CD14-positive monocyte (primary cell): ENCODE measurements at regions not wholly inside any gene's neighbourhood (a gene's known extent, or its start where the extent isn't known, plus 50 kb on each side); places are given as distances from the start of the nearest gene placed in this dataset.

Experiments used
- DNase-seq, 3 donors: peaks; one replicate each; pipeline ENCODE4 v3.0.0-alpha.2; 2011 to 2022
- H2AFZ ChIP-seq: 2 replicates; pipeline ENCODE4 v1.6.0; 2012; ENCODE audit warnings: mild to moderate bottlenecking, low read depth, low read length, inconsistent platforms; ENCODE audit not compliant: insufficient read depth, poor library complexity, severe bottlenecking
- H3K27ac ChIP-seq, 2 donors: 1 replicate in 1 of 2; 2 replicates in 1 of 2; pipeline ENCODE4 v1.5.1; 2012 to 2013; ENCODE audit warnings: low read length in 2 of 2, control low read depth in 1 of 2, inconsistent platforms in 1 of 2, low read depth in 1 of 2, mild to moderate bottlenecking in 1 of 2
- H3K27me3 ChIP-seq, 2 donors: one replicate each; pipeline versions ENCODE4 v1.6.0 to v1.6.1; 2011 to 2013; ENCODE audit warnings: low read length in 2 of 2; ENCODE audit not compliant: control insufficient read depth in 2 of 2, insufficient read depth in 2 of 2
- H3K36me3 ChIP-seq, 2 donors: replicated peaks in 1 of 2; 1 replicate in 1 of 2; 2 replicates in 1 of 2; pipeline versions ENCODE4 v1.5.1 to v1.6.1; 2012 to 2013; ENCODE audit warnings: low read length in 2 of 2, control low read depth in 1 of 2, inconsistent platforms in 1 of 2, mild to moderate bottlenecking in 1 of 2; ENCODE audit not compliant: insufficient read depth in 2 of 2, control insufficient read depth in 1 of 2
- H3K4me1 ChIP-seq, 2 donors: 1 replicate in 1 of 2; 2 replicates in 1 of 2; pipeline versions ENCODE4 v1.5.1 to v1.6.1; 2012 to 2013; ENCODE audit warnings: low read length in 2 of 2, control low read depth in 1 of 2, inconsistent platforms in 1 of 2, mild to moderate bottlenecking in 1 of 2, moderate library complexity in 1 of 2; ENCODE audit not compliant: insufficient read depth in 2 of 2, control insufficient read depth in 1 of 2
- H3K4me2 ChIP-seq: replicated peaks from 2 replicates; pipeline ENCODE3; 2012; ENCODE audit warnings: low read length, moderate library complexity, mild to moderate bottlenecking; ENCODE audit not compliant: poor library complexity, severe bottlenecking; ENCODE audit errors: extremely low read depth
- H3K4me3 ChIP-seq, 3 experiments: fragments of 200-600 bp in 1 of 3; sonication (generic) in 1 of 3; replicated peaks in 1 of 3; 1 replicate in 2 of 3; 2 replicates in 1 of 3; pipeline ENCODE4 v1.5.1; 2011 to 2013; ENCODE audit warnings: low read length in 3 of 3, mild to moderate bottlenecking in 3 of 3, control low read depth in 2 of 3, low read depth in 2 of 3, inconsistent platforms in 1 of 3, moderate library complexity in 1 of 3
- H3K79me2 ChIP-seq: 2 replicates; pipeline ENCODE4 v1.6.0; 2012; ENCODE audit warnings: mild to moderate bottlenecking, control low read depth, inconsistent platforms, low read length, moderate library complexity; ENCODE audit not compliant: insufficient read depth
- H3K9ac ChIP-seq: 2 replicates; pipeline ENCODE4 v1.6.0; 2017; ENCODE audit warnings: low read length, mild to moderate bottlenecking; ENCODE audit not compliant: insufficient read depth, poor library complexity, severe bottlenecking
- H3K9me3 ChIP-seq, 2 donors: replicated peaks in 1 of 2; 1 replicate in 1 of 2; 2 replicates in 1 of 2; pipeline versions ENCODE4 v1.5.1 to v1.6.1; 2012 to 2013; ENCODE audit warnings: low read length in 2 of 2, control low read depth in 1 of 2; ENCODE audit not compliant: control insufficient read depth in 1 of 2, insufficient read depth in 1 of 2
- H4K20me1 ChIP-seq: 2 replicates; pipeline ENCODE4 v1.6.0; 2012; ENCODE audit warnings: mild to moderate bottlenecking, low read length, control low read depth, moderate library complexity; ENCODE audit not compliant: insufficient read depth
- H3K27ac Mint-ChIP-seq, 7 donors: one replicate each; pipeline ENCODE4 v1.8.0; 2020; ENCODE audit warnings: mild to moderate bottlenecking in 7 of 7, mixed read lengths in 7 of 7, moderate library complexity in 6 of 7, inconsistent platforms in 2 of 7
- H3K27me3 Mint-ChIP-seq, 3 donors: one replicate each; pipeline ENCODE4 v1.8.0; 2021 to 2022; ENCODE audit warnings: low read depth in 3 of 3, mild to moderate bottlenecking in 3 of 3, mixed read lengths in 3 of 3, moderate library complexity in 3 of 3, inconsistent platforms in 1 of 3
- H3K36me3 Mint-ChIP-seq, 2 donors: one replicate each; pipeline ENCODE4 v1.8.0; 2020; ENCODE audit warnings: mixed read lengths in 2 of 2, inconsistent platforms in 1 of 2, mild to moderate bottlenecking in 1 of 2
- H3K4me1 Mint-ChIP-seq: one replicate; pipeline ENCODE4 v1.8.0; 2020; ENCODE audit warnings: mild to moderate bottlenecking, mixed read lengths
- H3K4me3 Mint-ChIP-seq, 2 donors: one replicate each; pipeline ENCODE4 v1.8.0; 2020; ENCODE audit warnings: mild to moderate bottlenecking in 2 of 2, mixed read lengths in 2 of 2, moderate library complexity in 1 of 2
- H3K9me3 Mint-ChIP-seq, 7 donors: one replicate each; pipeline ENCODE4 v1.8.0; 2020 to 2022; ENCODE audit warnings: mixed read lengths in 7 of 7, mild to moderate bottlenecking in 6 of 7, moderate library complexity in 6 of 7, inconsistent platforms in 2 of 7
- WGBS: methylation state at CpG from one replicate; pipeline ENCODE4 v1.1.5; 2013; ENCODE audit warnings: missing lambda C conversion rate; ENCODE audit not compliant: insufficient coverage; 5-methylcytosine and 5-hydroxymethylcytosine counted together
- intact Hi-C, 2 donors: fragments of 100-400 bp; cut with micrococcal nuclease; formaldehyde crosslinking; loops; one replicate each; pipeline versions ENCODE4 v1.15.0 to v1.15.1; 2023
- TF ChIP-seq, protein P1 (sequence below): fragments of 200-600 bp; IDR thresholded peaks from one replicate; pipeline ENCODE4 v1.8.0; 2022; ENCODE audit warnings: antibody characterized with exemption, mild to moderate bottlenecking

DNA sequence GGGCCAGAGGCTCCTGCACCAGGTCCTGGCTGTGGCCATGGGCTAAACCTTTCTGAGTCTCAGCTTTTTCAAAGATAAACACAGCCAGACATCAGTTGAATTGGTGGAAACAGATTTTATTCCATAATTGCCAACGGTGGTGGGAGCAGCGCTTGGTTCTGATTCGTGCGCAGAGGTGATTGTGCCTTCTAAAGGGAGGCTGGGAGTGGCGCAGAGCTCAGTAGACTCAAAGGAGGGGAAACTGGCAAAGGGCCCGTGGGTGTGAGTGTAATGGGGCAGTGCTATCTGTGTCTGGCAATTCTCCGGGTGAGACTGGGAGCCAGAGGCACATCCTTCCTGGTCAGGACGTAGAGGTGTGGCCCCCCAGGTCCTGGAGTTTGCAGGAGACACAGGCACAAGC is 169.4 kb upstream of the PPP1R26 start:
- peaks cover 4 to 15% (median 7%) of the 10 kb centered on the region in 7 donors for H3K9me3 Mint-ChIP-seq
- no peak overlapping the region for H3K9ac ChIP-seq
- H3K4me1 Mint-ChIP-seq, result no peaks in the 10 kb centered on the region
- no peaks in the 10 kb centered on the region for H3K4me1 ChIP-seq
- H3K27me3 Mint-ChIP-seq, result peaks cover 0 to 10% (median 4%) of the 10 kb centered on the region in 3 donors
- no peaks in the 10 kb centered on the region for H3K36me3 Mint-ChIP-seq
- H3K79me2 ChIP-seq, result no peaks in the 10 kb centered on the region
- H3K27me3 ChIP-seq, result no peaks in the 10 kb centered on the region
- H3K4me3 ChIP-seq, result no peak overlapping the region
- H3K27ac Mint-ChIP-seq, result no peak overlapping the region
- 82% methylated on average over 8 of the region's 8 CpGs for WGBS
- no peak overlapping the region for H2AFZ ChIP-seq
- no peak for DNase-seq
- H3K4me2 ChIP-seq, result no peak overlapping the region
- no peaks in the 10 kb centered on the region for H4K20me1 ChIP-seq
- H3K9me3 ChIP-seq, result peaks cover 0 to 4% of the 10 kb centered on the region in 2 donors
- no peak overlapping the region for H3K4me3 Mint-ChIP-seq
- TF ChIP-seq, protein P1, sequence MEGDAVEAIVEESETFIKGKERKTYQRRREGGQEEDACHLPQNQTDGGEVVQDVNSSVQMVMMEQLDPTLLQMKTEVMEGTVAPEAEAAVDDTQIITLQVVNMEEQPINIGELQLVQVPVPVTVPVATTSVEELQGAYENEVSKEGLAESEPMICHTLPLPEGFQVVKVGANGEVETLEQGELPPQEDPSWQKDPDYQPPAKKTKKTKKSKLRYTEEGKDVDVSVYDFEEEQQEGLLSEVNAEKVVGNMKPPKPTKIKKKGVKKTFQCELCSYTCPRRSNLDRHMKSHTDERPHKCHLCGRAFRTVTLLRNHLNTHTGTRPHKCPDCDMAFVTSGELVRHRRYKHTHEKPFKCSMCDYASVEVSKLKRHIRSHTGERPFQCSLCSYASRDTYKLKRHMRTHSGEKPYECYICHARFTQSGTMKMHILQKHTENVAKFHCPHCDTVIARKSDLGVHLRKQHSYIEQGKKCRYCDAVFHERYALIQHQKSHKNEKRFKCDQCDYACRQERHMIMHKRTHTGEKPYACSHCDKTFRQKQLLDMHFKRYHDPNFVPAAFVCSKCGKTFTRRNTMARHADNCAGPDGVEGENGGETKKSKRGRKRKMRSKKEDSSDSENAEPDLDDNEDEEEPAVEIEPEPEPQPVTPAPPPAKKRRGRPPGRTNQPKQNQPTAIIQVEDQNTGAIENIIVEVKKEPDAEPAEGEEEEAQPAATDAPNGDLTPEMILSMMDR, result no peak
- intact Hi-C loops, result no loop called here
- no peaks in the 10 kb centered on the region for H3K36me3 ChIP-seq
- no peak overlapping the region for H3K27ac ChIP-seq

DNA sequence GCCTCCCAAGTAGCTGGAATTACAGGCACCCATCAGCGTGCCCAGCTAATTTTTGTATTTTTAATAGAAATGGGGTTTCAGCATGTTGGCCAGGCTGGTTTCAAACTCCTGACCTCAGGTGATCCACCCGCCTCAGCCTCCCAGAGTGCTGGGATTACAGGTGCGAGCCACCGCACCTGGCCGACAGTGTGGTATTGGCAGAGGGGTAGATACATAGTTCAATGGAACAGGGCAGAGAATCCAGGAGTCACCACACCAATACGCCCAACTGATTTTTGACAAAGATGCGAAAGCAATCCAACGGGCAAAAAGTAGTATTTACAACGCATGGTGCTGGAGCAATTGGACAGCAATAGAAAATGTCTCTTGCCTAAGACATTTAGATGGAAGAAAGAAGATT is 164.0 kb upstream of the PPP1R26 start:
- Mint-ChIP-seq H3K27me3 (peaks cover 0 to 24% (median 5%) of the 10 kb centered on the region in 3 donors), H3K36me3 (no peaks in the 10 kb centered on the region), H3K4me1 (no peaks in the 10 kb centered on the region), H3K27ac (no peak overlapping the region), H3K4me3 (no peak overlapping the region), H3K9me3 (peaks cover 4 to 15% (median 7%) of the 10 kb centered on the region in 7 donors)
- H3K36me3 ChIP-seq, result no peaks in the 10 kb centered on the region
- H3K79me2 ChIP-seq, result no peaks in the 10 kb centered on the region
- DNase-seq, result no peak
- TF ChIP-seq, protein P1, result no peak
- intact Hi-C loops, result no loop called here
- no peaks in the 10 kb centered on the region for H3K4me1 ChIP-seq
- no peak overlapping the region for H3K27ac ChIP-seq
- H2AFZ ChIP-seq, result no peak overlapping the region
- WGBS, result 100% methylated on average over 2 of the region's 9 CpGs
- peaks cover 0 to 4% of the 10 kb centered on the region in 2 donors for H3K9me3 ChIP-seq
- H3K9ac ChIP-seq, result no peak overlapping the region
- no peak overlapping the region for H3K4me3 ChIP-seq
- no peak overlapping the region for H3K4me2 ChIP-seq
- H3K27me3 ChIP-seq, result no peaks in the 10 kb centered on the region
- no peaks in the 10 kb centered on the region for H4K20me1 ChIP-seq
